K562 (cell line): ENCODE measurements at regions not wholly inside any gene's neighbourhood (a gene's known extent, or its start where the extent isn't known, plus 50 kb on each side); places are given as distances from the start of the nearest gene placed in this dataset.

Experiments used
- CHD1 ChIP-seq: fragments of 200-600 bp; sonication (generic); IDR thresholded peaks from one replicate; pipeline ENCODE4 v1.6.1; 2012; ENCODE audit warnings: mild to moderate bottlenecking, moderate library complexity, low read length, inconsistent platforms
- DACH1 ChIP-seq: fragments of 450-650 bp; IDR thresholded peaks from 2 replicates; pipeline ENCODE4 v1.6.1; 2018; ENCODE audit not compliant: partially characterized antibody
- HEY1 ChIP-seq: fragments of 250-450 bp; sonication (Bioruptor Pico); IDR thresholded peaks from 2 replicates; pipeline ENCODE4 v1.5.0; 2020; ENCODE audit warnings: mild to moderate bottlenecking, moderate library complexity, borderline replicate concordance
- NCOA4 ChIP-seq: fragments of 450-650 bp; IDR thresholded peaks from 2 replicates; pipeline ENCODE4 v1.6.1; 2018; ENCODE audit warnings: mild to moderate bottlenecking; ENCODE audit not compliant: partially characterized antibody
- TCFL5 ChIP-seq: fragments of 250-450 bp; sonication (Bioruptor Pico); conservative IDR thresholded peaks from 2 replicates; pipeline ENCODE4 v1.6.1; 2021; ENCODE audit warnings: mild to moderate bottlenecking, moderate library complexity, matching md5 sums
- ZBTB8A ChIP-seq: fragments of 450-650 bp; IDR thresholded peaks from 2 replicates; pipeline ENCODE4 v1.6.1; 2018; ENCODE audit warnings: mild to moderate bottlenecking, moderate library complexity; ENCODE audit not compliant: partially characterized antibody
- ZNF184 ChIP-seq: sonication (generic); formaldehyde crosslinking; IDR thresholded peaks from 2 replicates; pipeline ENCODE4 v1.5.0; 2020; ENCODE audit warnings: missing genetic modification reagents
- ZNF253 ChIP-seq: fragments of 250-450 bp; sonication (Bioruptor Pico); conservative IDR thresholded peaks from 2 replicates; pipeline ENCODE4 v1.6.1; 2021; ENCODE audit warnings: mild to moderate bottlenecking
- ZNF551 ChIP-seq: fragments of 250-450 bp; sonication (Bioruptor Pico); IDR thresholded peaks from 2 replicates; pipeline ENCODE4 v1.5.0; 2021; ENCODE audit warnings: mild to moderate bottlenecking, moderate library complexity
- TF ChIP-seq, protein P1 (sequence below): sonication (generic); formaldehyde crosslinking; IDR thresholded peaks from 2 replicates; pipeline ENCODE4 v1.8.1; 2023; ENCODE audit warnings: mild to moderate bottlenecking, missing genetic modification reagents, moderate library complexity
- TF ChIP-seq, protein P2 (sequence below), 3 experiments: IDR thresholded peaks in 2 of 3; conservative IDR thresholded peaks in 1 of 3; 2 replicates each; pipeline ENCODE4 v1.5.1; 2011 to 2012; ENCODE audit warnings: low read length in 3 of 3, mild to moderate bottlenecking in 3 of 3, control low read depth in 2 of 3, improper control_type of control experiment in 1 of 3, inconsistent platforms in 1 of 3, low read depth in 1 of 3, mixed read lengths in 1 of 3, moderate library complexity in 1 of 3; ENCODE audit not compliant: insufficient read depth in 2 of 3

DNA sequence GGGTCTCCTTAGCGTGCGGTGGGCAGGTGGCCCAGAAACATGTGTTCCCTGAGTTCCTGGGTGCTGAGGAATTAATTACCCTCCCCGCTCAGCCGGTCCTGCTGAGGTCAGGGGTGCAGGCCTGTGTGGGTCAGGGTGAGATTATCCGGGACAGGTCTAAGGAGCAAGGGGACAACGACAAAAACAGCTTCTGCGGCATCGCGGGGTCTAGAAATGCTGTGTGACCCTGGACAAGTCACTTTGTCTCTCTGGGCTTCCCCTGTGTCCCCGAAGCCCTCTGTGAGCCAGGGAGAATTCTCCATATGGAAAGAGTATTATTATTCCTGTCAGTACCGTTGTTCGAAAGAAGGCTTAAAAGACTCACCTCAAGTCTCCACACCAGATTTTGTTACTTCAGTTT lies 186.1 kb downstream of the MN1 start:
- no peak for TF ChIP-seq ZBTB8A
- TF ChIP-seq, protein P1, sequence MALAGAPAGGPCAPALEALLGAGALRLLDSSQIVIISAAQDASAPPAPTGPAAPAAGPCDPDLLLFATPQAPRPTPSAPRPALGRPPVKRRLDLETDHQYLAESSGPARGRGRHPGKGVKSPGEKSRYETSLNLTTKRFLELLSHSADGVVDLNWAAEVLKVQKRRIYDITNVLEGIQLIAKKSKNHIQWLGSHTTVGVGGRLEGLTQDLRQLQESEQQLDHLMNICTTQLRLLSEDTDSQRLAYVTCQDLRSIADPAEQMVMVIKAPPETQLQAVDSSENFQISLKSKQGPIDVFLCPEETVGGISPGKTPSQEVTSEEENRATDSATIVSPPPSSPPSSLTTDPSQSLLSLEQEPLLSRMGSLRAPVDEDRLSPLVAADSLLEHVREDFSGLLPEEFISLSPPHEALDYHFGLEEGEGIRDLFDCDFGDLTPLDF (CRISPR knock-in tag): no peak
- no peak for TF ChIP-seq ZNF551 (CRISPR knock-in tag)
- no peak for TF ChIP-seq NCOA4
- TF ChIP-seq DACH1: no peak
- TF ChIP-seq, protein P2, sequence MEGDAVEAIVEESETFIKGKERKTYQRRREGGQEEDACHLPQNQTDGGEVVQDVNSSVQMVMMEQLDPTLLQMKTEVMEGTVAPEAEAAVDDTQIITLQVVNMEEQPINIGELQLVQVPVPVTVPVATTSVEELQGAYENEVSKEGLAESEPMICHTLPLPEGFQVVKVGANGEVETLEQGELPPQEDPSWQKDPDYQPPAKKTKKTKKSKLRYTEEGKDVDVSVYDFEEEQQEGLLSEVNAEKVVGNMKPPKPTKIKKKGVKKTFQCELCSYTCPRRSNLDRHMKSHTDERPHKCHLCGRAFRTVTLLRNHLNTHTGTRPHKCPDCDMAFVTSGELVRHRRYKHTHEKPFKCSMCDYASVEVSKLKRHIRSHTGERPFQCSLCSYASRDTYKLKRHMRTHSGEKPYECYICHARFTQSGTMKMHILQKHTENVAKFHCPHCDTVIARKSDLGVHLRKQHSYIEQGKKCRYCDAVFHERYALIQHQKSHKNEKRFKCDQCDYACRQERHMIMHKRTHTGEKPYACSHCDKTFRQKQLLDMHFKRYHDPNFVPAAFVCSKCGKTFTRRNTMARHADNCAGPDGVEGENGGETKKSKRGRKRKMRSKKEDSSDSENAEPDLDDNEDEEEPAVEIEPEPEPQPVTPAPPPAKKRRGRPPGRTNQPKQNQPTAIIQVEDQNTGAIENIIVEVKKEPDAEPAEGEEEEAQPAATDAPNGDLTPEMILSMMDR (IDR thresholded peaks at IDR 0.05 in 2 of 3, conservative IDR thresholded peaks at IDR 0.05 in 1 of 3; ENCODE audit: insufficient read depth in 2 of 3, low read depth in 1 of 3, low read length in 3 of 3): no peak
- TF ChIP-seq CHD1: no peak
- TF ChIP-seq HEY1: no peak
- TF ChIP-seq ZNF184 (CRISPR knock-in tag): no peak
- no peak for TF ChIP-seq TCFL5 (CRISPR knock-in tag)
- no peak for TF ChIP-seq ZNF253 (CRISPR knock-in tag)
